Activated T-helper 1 cell treated with Interleukin-2 at 50 U/mL for 16 hours (primary cell): ENCODE measurements at regions not wholly inside any gene's neighbourhood (a gene's known extent, or its start where the extent isn't known, plus 50 kb on each side); places are given as distances from the start of the nearest gene placed in this dataset.

ENCODE experiments used
- DNase-seq: peaks from one replicate; pipeline ENCODE4 v3.0.0-alpha.2; 2020; ENCODE audit warnings: low read depth

GRCh38 chr6:137353842-137354397, 134.7 kb upstream of the IFNGR1 start:
- no peak for DNase-seq

DNA sequence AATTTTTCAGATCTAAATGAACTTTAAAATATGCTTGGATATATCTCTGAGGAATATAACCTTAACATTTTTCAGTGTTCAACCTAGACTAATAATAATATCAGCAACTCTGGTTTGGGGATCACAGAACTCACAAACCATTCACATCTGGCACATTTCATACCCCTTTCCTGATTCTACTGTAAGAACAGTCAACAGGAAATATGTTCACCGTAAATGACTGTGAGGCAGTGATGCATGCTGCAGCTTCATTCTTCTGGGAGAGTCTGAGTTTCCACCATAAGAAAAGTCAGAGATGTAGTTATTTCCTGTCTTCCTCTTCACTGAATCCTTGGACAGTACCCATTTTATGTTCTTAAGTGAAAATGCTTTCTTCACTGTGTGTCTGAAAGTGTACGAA, 134.2 kb upstream of the IFNGR1 start:
- DNase-seq: no peak

- DNase-seq: no peak
Measured at GRCh38 chr6:137352859-137353258, 133.7 kb upstream of the IFNGR1 start.

GRCh38 chr6:137351890-137352289, 132.7 kb upstream of the IFNGR1 start:
- DNase-seq: no peak

DNA sequence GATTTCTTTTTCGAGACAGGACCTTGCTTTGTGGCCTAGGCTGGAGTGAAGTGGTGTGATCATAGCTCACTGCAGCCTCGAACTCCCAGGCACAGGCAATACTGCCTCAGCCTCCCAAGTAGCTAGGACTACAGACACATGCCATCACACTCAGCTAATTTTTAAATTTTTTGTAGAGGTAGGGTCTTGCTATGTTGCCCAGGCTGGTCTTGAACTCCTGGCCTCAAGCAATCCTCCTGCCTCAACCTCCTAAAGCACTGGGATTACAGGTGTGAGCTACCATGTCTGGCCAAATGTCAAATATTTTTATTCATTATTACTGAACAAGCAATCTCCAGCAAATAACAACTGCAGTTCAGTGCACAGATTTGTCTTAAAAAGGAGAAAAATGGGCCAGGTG, 131.7 kb upstream of the IFNGR1 start:
- no peak for DNase-seq

DNA sequence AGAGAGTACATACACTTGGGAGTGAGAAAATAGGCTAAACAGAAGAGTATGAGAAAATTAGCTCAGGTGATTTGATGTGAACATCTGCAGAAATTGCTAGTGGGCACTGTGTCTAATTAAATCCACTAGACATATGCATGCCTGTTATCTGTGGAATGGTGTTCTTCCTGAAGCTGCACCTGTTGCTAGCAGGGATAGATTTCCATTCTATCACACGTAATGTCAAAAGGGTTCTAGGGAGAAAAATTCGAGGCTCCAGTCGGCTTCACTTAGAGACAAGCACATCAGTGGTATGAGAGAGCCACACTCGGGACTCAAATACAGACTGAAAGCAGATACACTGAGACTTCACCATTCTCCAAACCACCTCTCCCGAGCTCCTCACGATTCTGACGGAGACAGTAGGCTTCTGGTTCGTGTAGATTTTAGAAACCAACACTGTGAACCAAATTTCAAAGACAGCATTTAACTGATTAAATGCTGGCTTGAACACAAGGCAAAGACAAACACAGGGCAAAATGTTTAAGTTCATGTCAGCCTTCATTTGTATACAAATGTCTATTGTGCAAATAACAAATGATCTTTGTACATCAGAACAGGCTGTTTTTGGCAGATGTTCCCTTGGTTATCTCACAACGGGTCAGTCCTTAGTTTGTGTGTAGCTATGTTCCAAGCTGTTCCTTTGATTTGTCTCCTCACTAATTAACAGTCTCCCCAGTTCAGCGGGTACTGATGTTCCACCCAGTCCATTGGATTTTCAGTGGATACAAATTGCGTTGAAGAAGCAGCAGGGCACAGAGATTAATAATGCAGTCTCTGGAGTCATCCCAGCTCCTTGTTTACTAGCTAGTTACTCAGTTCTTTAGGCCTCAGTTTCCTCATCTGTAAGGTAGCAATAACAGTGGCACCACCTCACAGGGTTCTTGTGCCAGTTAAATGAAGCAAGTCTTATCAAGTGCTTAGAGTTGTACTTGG, 131.0 kb upstream of the IFNGR1 start:
- DNase-seq: no peak

DNA sequence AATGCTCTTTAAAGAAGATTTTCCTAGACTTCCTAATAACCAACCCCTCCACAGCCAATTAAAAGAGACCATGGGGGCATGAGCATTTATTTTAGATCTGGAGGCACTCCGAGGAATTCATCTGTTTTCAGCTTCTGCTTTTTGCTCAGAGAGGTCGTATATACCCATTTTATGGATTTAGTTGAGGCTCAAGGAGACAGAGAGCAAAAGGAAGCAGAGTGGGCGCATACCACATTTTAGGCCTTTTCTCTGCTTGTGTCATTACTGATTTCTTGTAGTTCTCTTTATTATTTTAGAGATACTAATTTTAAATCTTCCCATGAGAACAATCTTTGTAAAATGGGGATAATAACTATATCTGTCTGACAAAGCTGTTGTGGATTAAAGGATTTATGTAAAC, 129.6 kb upstream of the IFNGR1 start:
- DNase-seq: no peak

- no peak for DNase-seq
Measured at GRCh38 chr6:137343241-137343640, 124.1 kb upstream of the IFNGR1 start.

- DNase-seq: no peak
Measured at GRCh38 chr6:137342607-137343190, 123.5 kb upstream of the IFNGR1 start.

GRCh38 chr6:137341681-137342195, 122.6 kb upstream of the IFNGR1 start:
- peak; percentile 29 for DNase-seq

- DNase-seq: no peak
Measured at GRCh38 chr6:137339929-137340559, 120.9 kb upstream of the IFNGR1 start.

- no peak for DNase-seq
Measured at GRCh38 chr6:137334884-137335283, 115.7 kb upstream of the IFNGR1 start.

DNA sequence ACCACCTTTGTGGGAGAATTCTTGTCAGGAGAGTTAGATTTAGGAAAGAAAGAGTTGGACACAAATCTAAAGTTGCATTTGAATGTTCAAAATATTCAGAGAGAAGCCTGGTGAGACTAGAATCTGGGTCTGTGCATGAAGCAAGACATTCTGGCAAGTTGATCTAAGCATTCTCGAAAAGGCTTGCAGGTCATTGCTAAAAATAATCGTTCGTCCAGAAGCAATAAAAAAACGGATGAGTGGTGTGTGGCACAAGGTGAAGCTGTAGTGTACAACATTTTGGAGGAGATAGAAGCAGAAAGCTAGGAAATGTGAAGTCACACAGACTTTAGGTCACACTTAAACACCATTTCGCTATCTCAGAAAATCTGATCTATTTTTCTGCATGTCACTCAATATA, 114.9 kb upstream of the IFNGR1 start:
- DNase-seq: no peak

DNA sequence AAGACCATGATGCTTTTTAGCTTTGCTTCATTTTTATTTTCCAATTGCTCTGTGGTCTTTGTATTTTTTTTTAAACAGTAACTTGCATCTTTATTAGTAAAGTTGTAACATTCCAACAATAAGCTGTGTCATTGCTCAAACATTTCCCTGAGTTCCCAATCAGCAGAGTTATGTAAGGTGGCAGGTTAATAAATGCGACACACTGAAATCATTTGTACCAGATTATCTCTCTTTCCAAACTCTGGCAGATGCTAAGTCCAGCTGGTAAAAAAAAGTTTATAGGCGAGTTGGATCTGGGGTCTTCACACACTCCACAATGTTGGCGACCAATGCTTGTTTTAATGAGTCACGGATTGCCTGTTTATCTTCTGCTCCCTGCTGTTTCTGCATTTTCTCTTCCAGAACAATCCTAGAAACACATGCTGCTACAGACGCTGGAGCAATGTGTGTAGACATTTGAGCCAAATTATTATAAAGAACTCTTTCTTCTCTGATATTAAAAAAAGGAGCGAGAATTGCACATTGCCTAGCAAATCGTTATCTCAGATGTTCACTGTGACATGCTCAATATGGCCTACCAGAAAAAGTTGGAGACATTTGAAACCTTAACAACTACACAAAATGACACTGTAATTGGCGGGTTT, 113.6 kb upstream of the IFNGR1 start:
- DNase-seq: no peak

GRCh38 chr6:137323860-137324259, 104.7 kb upstream of the IFNGR1 start:
- DNase-seq: no peak

DNA sequence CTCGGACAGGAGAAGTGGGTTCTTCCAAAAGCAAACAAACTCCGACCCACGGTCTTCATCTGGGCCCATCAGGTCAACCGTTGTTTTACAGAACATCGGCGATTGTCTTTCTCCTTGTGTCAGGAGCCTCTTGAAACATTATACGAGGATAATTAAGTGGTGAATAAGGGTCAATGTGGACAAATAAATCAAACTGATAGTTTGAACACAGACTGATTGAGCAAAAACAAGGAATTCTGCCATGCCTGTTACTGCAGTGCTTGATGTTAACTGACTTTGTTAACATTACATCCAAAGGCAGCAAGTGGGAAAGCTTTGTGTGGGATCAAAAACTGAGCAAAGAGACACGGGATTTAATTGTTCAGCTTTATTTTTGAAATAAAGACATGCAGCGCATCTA, 101.1 kb upstream of the IFNGR1 start:
- no peak for DNase-seq

- DNase-seq: no peak
Measured at GRCh38 chr6:137316626-137317025, 97.4 kb upstream of the IFNGR1 start.

DNA sequence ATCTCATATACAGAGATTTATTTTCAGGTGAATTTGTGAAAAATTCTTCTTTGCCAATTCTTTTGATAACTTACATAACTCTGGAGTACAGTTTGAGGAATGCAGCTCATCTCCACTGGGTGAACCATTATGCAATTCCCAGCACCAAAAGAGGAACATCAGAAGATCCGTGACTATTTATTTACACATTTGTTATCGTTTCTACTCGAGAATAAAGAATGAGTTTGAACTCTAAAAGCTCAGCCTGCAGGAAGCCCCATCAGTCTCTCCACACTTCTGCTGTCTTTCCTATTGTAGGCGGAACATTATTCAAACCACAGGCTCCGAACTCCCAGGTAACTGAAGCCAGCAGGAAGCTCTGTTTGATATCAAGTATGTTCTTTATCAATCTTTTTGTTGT, 95.9 kb upstream of the IFNGR1 start:
- no peak for DNase-seq

- DNase-seq: peak; percentile 46
Measured at GRCh38 chr6:137313928-137314855, 95.0 kb upstream of the IFNGR1 start.

DNA sequence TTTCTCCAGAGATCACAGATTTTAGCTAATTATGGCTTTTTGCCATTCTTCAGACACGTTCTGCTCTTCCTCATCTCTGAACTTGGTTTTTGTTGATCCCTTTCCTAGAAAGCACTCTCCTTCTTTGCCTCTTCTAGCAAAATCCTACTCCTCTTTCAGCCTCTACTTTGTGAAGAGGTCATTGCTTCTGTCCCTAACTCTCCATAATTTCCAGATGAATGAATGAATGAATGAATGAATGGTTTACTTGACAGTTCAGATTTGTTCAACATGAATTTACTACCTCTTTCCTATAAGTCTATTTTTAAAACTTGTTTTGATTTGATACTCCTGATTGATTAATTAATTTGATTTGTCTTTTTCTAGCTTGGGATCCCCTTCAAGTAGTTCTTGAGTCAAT, 94.0 kb upstream of the IFNGR1 start:
- DNase-seq: no peak

DNA sequence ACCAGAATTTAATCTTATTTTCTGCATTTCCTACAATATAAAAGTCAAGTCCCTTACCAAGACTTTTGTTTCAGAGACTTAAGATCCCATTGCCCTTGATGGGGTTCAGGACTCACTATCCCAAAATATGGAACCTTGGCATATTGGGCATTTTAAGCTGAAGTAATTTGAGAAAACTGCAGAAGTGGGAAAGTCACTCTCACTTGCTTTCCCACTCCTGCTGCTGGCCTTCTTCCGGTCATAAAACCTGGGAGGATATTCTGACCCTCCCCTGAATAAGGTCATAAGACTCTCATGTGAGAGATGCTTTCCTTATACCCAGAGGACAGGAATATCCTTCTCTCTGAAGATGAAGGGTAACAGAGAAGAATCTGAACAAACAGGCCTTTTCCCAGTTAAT, 92.8 kb upstream of the IFNGR1 start:
- DNase-seq: no peak
